ENCODE measurements at regions not wholly inside any gene's neighbourhood (a gene's known extent, or its start where the extent isn't known, plus 50 kb on each side); places are given as distances from the start of the nearest gene placed in this dataset.

DNA sequence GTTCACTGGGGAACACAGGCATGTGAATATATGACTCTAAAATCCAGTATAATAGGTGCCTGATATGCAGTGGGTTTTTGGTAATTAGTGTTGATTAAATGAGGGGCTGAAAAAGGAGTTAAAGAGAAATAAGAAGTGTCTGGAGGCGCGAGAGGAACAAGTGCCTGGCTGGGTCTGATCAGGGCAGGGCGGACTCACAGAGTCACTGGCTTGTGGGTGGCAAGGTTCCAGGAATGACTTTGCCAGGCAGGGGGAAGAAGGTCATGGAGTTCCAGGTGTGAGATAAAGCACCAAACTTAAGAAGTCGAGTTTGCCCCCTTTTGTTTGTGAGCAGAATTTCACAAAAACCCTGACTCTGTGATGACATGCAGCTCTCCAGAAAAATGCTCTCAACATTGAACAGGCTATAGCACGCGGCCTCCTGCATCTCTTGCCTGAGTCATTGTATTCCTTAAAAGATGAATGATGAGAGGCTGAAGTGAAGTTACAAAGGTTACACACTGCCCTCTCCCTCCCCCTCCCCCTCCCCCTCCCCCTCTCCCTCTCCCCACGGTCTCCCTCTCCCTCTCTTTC is 63.0 kb upstream of the LMCD1 start:
- TF ChIP-seq, protein P1, sequence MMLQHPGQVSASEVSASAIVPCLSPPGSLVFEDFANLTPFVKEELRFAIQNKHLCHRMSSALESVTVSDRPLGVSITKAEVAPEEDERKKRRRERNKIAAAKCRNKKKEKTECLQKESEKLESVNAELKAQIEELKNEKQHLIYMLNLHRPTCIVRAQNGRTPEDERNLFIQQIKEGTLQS (IDR thresholded peaks at IDR 0.05): no peak
- TF ChIP-seq, protein P2, sequence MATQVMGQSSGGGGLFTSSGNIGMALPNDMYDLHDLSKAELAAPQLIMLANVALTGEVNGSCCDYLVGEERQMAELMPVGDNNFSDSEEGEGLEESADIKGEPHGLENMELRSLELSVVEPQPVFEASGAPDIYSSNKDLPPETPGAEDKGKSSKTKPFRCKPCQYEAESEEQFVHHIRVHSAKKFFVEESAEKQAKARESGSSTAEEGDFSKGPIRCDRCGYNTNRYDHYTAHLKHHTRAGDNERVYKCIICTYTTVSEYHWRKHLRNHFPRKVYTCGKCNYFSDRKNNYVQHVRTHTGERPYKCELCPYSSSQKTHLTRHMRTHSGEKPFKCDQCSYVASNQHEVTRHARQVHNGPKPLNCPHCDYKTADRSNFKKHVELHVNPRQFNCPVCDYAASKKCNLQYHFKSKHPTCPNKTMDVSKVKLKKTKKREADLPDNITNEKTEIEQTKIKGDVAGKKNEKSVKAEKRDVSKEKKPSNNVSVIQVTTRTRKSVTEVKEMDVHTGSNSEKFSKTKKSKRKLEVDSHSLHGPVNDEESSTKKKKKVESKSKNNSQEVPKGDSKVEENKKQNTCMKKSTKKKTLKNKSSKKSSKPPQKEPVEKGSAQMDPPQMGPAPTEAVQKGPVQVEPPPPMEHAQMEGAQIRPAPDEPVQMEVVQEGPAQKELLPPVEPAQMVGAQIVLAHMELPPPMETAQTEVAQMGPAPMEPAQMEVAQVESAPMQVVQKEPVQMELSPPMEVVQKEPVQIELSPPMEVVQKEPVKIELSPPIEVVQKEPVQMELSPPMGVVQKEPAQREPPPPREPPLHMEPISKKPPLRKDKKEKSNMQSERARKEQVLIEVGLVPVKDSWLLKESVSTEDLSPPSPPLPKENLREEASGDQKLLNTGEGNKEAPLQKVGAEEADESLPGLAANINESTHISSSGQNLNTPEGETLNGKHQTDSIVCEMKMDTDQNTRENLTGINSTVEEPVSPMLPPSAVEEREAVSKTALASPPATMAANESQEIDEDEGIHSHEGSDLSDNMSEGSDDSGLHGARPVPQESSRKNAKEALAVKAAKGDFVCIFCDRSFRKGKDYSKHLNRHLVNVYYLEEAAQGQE (IDR thresholded peaks at IDR 0.05): no peak
- TF ChIP-seq YY1 (IDR thresholded peaks at IDR 0.05) (no peak), SP1 (IDR thresholded peaks at IDR 0.05) (no peak), JUND (IDR thresholded peaks at IDR 0.05) (no peak), RXRA (IDR thresholded peaks at IDR 0.05) (no peak), TAF1 (conservative IDR thresholded peaks at IDR 0.05) (no peak), NR2F2 (IDR thresholded peaks at IDR 0.05) (no peak), GABPA (IDR thresholded peaks at IDR 0.05 in 1 of 2, conservative IDR thresholded peaks at IDR 0.05 in 1 of 2) (no peak), RAD21 (IDR thresholded peaks at IDR 0.05) (no peak)
- TF ChIP-seq, protein P3, sequence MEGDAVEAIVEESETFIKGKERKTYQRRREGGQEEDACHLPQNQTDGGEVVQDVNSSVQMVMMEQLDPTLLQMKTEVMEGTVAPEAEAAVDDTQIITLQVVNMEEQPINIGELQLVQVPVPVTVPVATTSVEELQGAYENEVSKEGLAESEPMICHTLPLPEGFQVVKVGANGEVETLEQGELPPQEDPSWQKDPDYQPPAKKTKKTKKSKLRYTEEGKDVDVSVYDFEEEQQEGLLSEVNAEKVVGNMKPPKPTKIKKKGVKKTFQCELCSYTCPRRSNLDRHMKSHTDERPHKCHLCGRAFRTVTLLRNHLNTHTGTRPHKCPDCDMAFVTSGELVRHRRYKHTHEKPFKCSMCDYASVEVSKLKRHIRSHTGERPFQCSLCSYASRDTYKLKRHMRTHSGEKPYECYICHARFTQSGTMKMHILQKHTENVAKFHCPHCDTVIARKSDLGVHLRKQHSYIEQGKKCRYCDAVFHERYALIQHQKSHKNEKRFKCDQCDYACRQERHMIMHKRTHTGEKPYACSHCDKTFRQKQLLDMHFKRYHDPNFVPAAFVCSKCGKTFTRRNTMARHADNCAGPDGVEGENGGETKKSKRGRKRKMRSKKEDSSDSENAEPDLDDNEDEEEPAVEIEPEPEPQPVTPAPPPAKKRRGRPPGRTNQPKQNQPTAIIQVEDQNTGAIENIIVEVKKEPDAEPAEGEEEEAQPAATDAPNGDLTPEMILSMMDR (IDR thresholded peaks at IDR 0.05; ENCODE audit: low read depth, low read length, missing input control): no peak
- TF ChIP-seq, protein P4, sequence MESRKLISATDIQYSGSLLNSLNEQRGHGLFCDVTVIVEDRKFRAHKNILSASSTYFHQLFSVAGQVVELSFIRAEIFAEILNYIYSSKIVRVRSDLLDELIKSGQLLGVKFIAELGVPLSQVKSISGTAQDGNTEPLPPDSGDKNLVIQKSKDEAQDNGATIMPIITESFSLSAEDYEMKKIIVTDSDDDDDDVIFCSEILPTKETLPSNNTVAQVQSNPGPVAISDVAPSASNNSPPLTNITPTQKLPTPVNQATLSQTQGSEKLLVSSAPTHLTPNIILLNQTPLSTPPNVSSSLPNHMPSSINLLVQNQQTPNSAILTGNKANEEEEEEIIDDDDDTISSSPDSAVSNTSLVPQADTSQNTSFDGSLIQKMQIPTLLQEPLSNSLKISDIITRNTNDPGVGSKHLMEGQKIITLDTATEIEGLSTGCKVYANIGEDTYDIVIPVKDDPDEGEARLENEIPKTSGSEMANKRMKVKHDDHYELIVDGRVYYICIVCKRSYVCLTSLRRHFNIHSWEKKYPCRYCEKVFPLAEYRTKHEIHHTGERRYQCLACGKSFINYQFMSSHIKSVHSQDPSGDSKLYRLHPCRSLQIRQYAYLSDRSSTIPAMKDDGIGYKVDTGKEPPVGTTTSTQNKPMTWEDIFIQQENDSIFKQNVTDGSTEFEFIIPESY (IDR thresholded peaks at IDR 0.05): no peak
- TF ChIP-seq, protein P5, sequence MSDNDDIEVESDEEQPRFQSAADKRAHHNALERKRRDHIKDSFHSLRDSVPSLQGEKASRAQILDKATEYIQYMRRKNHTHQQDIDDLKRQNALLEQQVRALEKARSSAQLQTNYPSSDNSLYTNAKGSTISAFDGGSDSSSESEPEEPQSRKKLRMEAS (IDR thresholded peaks at IDR 0.05): no peak
